ENCODE measurements at regions not wholly inside any gene's neighbourhood (a gene's known extent, or its start where the extent isn't known, plus 50 kb on each side); places are given as distances from the start of the nearest gene placed in this dataset.
"Not testable (repeated sequence)": the region's sequence is repeated elsewhere in the genome, so short reads cannot be mapped to it uniquely, and the experiment has no call there.

DNA sequence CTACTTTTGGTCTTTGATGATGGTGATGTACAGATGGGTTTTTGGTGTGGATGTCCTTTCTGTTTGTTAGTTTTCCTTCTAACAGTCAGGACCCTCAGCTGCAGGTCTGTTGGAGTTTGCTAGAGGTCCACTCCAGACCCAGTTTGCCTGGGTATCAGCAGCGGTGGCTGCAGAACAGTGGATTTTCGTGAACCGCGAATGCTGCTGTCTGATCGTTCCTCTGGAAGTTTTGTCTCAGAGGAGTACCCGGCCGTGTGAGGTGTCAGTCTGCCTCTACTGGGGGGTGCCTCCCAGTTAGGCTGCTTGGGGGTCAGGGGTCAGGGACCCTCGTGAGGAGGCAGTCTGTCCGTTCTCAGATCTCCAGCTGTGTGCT is 56.6 kb upstream of the TNFAIP8 start:
- not testable (repeated sequence) for TF ChIP-seq POLR2A (IDR thresholded peaks at IDR 0.05; ENCODE audit: low read depth)
- TF ChIP-seq, protein P1, sequence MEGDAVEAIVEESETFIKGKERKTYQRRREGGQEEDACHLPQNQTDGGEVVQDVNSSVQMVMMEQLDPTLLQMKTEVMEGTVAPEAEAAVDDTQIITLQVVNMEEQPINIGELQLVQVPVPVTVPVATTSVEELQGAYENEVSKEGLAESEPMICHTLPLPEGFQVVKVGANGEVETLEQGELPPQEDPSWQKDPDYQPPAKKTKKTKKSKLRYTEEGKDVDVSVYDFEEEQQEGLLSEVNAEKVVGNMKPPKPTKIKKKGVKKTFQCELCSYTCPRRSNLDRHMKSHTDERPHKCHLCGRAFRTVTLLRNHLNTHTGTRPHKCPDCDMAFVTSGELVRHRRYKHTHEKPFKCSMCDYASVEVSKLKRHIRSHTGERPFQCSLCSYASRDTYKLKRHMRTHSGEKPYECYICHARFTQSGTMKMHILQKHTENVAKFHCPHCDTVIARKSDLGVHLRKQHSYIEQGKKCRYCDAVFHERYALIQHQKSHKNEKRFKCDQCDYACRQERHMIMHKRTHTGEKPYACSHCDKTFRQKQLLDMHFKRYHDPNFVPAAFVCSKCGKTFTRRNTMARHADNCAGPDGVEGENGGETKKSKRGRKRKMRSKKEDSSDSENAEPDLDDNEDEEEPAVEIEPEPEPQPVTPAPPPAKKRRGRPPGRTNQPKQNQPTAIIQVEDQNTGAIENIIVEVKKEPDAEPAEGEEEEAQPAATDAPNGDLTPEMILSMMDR (IDR thresholded peaks at IDR 0.05): not testable (repeated sequence)
